GM12892 (cell line): ENCODE measurements at regions not wholly inside any gene's neighbourhood (a gene's known extent, or its start where the extent isn't known, plus 50 kb on each side); places are given as distances from the start of the nearest gene placed in this dataset.

Experiments
- POLR2A ChIP-seq: IDR thresholded peaks from 2 replicates; pipeline ENCODE4 v1.6.1; 2011; ENCODE audit warnings: low read depth, low read length, control low read depth
- POLR2AphosphoS5 ChIP-seq: IDR thresholded peaks from 2 replicates; pipeline ENCODE4 v1.6.1; 2011; ENCODE audit warnings: low read depth, low read length, control low read depth

- TF ChIP-seq POLR2A (no peak), POLR2AphosphoS5 (no peak)
Measured at GRCh38 chr9:118473521-118473920, 769.3 kb downstream of the TLR4 start.
